ENCODE measurements at regions not wholly inside any gene's neighbourhood (a gene's known extent, or its start where the extent isn't known, plus 50 kb on each side); places are given as distances from the start of the nearest gene placed in this dataset.

- no peak for TF ChIP-seq CTCF (IDR thresholded peaks at IDR 0.05; ENCODE audit: low read length)
- TF ChIP-seq EZH2 (optimal IDR thresholded peaks at IDR 0.05; ENCODE audit: low read depth, low read length) = no peak
These were observed 566.9 kb upstream of the ZP4 start for GRCh38 chr1:238457610-238458009.

All from MM.1S (cell line).